GM23248 (cell line): ENCODE measurements at regions not wholly inside any gene's neighbourhood (a gene's known extent, or its start where the extent isn't known, plus 50 kb on each side); places are given as distances from the start of the nearest gene placed in this dataset.

ENCODE experiments used
- EZH2 ChIP-seq: fragments of 200-600 bp; sonication (generic); IDR thresholded peaks from 2 replicates; pipeline ENCODE4 v1.6.1; 2018; ENCODE audit warnings: antibody characterized with exemption, mild to moderate bottlenecking; ENCODE audit not compliant: insufficient read depth, poor library complexity, severe bottlenecking
- EZH2phosphoT487 ChIP-seq: fragments of 200-600 bp; sonication (generic); IDR thresholded peaks from 2 replicates; pipeline ENCODE4 v1.6.1; 2018; ENCODE audit warnings: antibody characterized with exemption, moderate library complexity, mild to moderate bottlenecking, low read depth; ENCODE audit not compliant: insufficient read depth

- TF ChIP-seq EZH2phosphoT487 (no peak), EZH2 (no peak)
Measured at GRCh38 chr10:111347386-111348013, 270.7 kb downstream of the ADRA2A start.
